Astrocyte (in vitro differentiated cells and primary cell): ENCODE measurements at regions not wholly inside any gene's neighbourhood (a gene's known extent, or its start where the extent isn't known, plus 50 kb on each side); places are given as distances from the start of the nearest gene placed in this dataset.

Experiments
- DNase-seq: peaks from one replicate; pipeline ENCODE4 v3.0.0-alpha.2; 2010; ENCODE audit warnings: low read depth
- FAIRE-seq: peaks from 2 replicates; lab custom pipeline; 2011; peaks lifted over from hg19 to GRCh38; lab: Jason Lieb, UNC
- H2AFZ ChIP-seq: 2 replicates; pipeline ENCODE4 v1.6.0; 2012; ENCODE audit warnings: low read depth, low read length, inconsistent platforms
- H3K27ac ChIP-seq: 2 replicates; pipeline ENCODE4 v1.5.1; 2011; ENCODE audit warnings: low read depth, low read length, inconsistent platforms
- H3K27me3 ChIP-seq: 2 replicates; pipeline ENCODE4 v1.6.0; 2011; ENCODE audit warnings: low read length, inconsistent platforms; ENCODE audit not compliant: insufficient read depth
- H3K36me3 ChIP-seq: 2 replicates; pipeline ENCODE4 v1.5.1; 2011; ENCODE audit warnings: low read length, inconsistent platforms; ENCODE audit not compliant: insufficient read depth
- H3K4me1 ChIP-seq: 2 replicates; pipeline ENCODE4 v1.5.1; 2011; ENCODE audit warnings: low read length, inconsistent platforms; ENCODE audit not compliant: insufficient read depth
- H3K4me2 ChIP-seq: 2 replicates; pipeline ENCODE4 v1.6.0; 2012; ENCODE audit warnings: low read length, inconsistent platforms
- H3K4me3 ChIP-seq: 2 replicates; pipeline ENCODE4 v1.5.1; 2011; ENCODE audit warnings: low read depth, mild to moderate bottlenecking, low read length, inconsistent platforms; ENCODE audit not compliant: insufficient read depth
- H3K79me2 ChIP-seq: 2 replicates; pipeline ENCODE4 v1.6.0; 2012; ENCODE audit warnings: mild to moderate bottlenecking, low read length, inconsistent platforms; ENCODE audit not compliant: insufficient read depth
- H3K9ac ChIP-seq: 2 replicates; pipeline ENCODE4 v1.6.0; 2012; ENCODE audit warnings: mild to moderate bottlenecking, low read length, inconsistent platforms
- H3K9me3 ChIP-seq: 2 replicates; pipeline ENCODE4 v1.5.1; 2012; ENCODE audit warnings: low read depth, mild to moderate bottlenecking, low read length, inconsistent platforms; ENCODE audit not compliant: insufficient read depth
- H4K20me1 ChIP-seq: 2 replicates; pipeline ENCODE4 v1.6.0; 2012; ENCODE audit warnings: low read length, inconsistent platforms; ENCODE audit not compliant: insufficient read depth
- H3K27ac Mint-ChIP-seq: one replicate; pipeline ENCODE4 v1.8.0; 2021; ENCODE audit warnings: mild to moderate bottlenecking, mixed read lengths; ENCODE audit not compliant: unreplicated experiment
- H3K27me3 Mint-ChIP-seq: one replicate; pipeline ENCODE4 v1.8.0; 2021; ENCODE audit warnings: low read depth, mixed read lengths; ENCODE audit not compliant: unreplicated experiment
- H3K36me3 Mint-ChIP-seq: one replicate; pipeline ENCODE4 v1.8.0; 2021; ENCODE audit warnings: low read depth, mixed read lengths; ENCODE audit not compliant: unreplicated experiment
- H3K4me1 Mint-ChIP-seq: one replicate; pipeline ENCODE4 v1.8.0; 2021; ENCODE audit warnings: low read depth, mixed read lengths; ENCODE audit not compliant: unreplicated experiment
- H3K4me3 Mint-ChIP-seq: one replicate; pipeline ENCODE4 v1.8.0; 2021; ENCODE audit warnings: mild to moderate bottlenecking, moderate library complexity, mixed read lengths; ENCODE audit not compliant: unreplicated experiment
- H3K9me3 Mint-ChIP-seq: one replicate; pipeline ENCODE4 v1.8.0; 2021; ENCODE audit warnings: mild to moderate bottlenecking, mixed read lengths; ENCODE audit not compliant: unreplicated experiment
- CTCF ChIP-seq: IDR thresholded peaks from 2 replicates; pipeline ENCODE4 v1.5.1; 2011; ENCODE audit warnings: low read depth, mild to moderate bottlenecking, inconsistent platforms, low read length, moderate library complexity; ENCODE audit not compliant: insufficient read depth
- EZH2 ChIP-seq: IDR thresholded peaks from 2 replicates; pipeline ENCODE4 v1.6.1; 2012; ENCODE audit warnings: mild to moderate bottlenecking, low read length, inconsistent platforms; ENCODE audit not compliant: insufficient read depth

- no peaks in the 10 kb centered on the region for H3K36me3 ChIP-seq
- no peak overlapping the region for H3K4me3 ChIP-seq
- H3K79me2 ChIP-seq, result no peaks in the 10 kb centered on the region
- H2AFZ ChIP-seq, result no peak overlapping the region
- H3K4me2 ChIP-seq, result no peak overlapping the region
- no peak overlapping the region for H3K27ac Mint-ChIP-seq
- H3K4me1 ChIP-seq, result no peaks in the 10 kb centered on the region
- H3K27me3 Mint-ChIP-seq, result peaks cover 50% of the 10 kb centered on the region
- DNase-seq, result no peak
- H3K4me3 Mint-ChIP-seq, result no peak overlapping the region
- TF ChIP-seq CTCF (no peak), EZH2 (no peak)
- H3K9me3 ChIP-seq, result no peaks in the 10 kb centered on the region
- no peak overlapping the region for H3K27ac ChIP-seq
- no peaks in the 10 kb centered on the region for H3K36me3 Mint-ChIP-seq
- no peaks in the 10 kb centered on the region for H4K20me1 ChIP-seq
- peaks cover 2% of the 10 kb centered on the region for H3K9me3 Mint-ChIP-seq
- no peak overlapping the region for H3K9ac ChIP-seq
- peaks cover 5% of the 10 kb centered on the region for H3K27me3 ChIP-seq
- no peak for FAIRE-seq
- H3K4me1 Mint-ChIP-seq, result no peaks in the 10 kb centered on the region
These were observed 75.5 kb upstream of the SLCO4A1 start for GRCh38 chr20:62566771-62567170.

GRCh38 chr20:62567246-62568044 lies 74.9 kb upstream of the SLCO4A1 start:
- Histone ChIP-seq H3K79me2 (no peaks in the 10 kb centered on the region), H3K27me3 (peaks cover 5% of the 10 kb centered on the region), H3K36me3 (no peaks in the 10 kb centered on the region), H3K27ac (no peak overlapping the region), H3K4me3 (no peak overlapping the region), H4K20me1 (no peaks in the 10 kb centered on the region), H3K4me2 (no peak overlapping the region), H3K4me1 (no peaks in the 10 kb centered on the region), H3K9ac (no peak overlapping the region), H3K9me3 (no peaks in the 10 kb centered on the region), H2AFZ (no peak overlapping the region)
- Mint-ChIP-seq H3K27me3 (peaks cover 48% of the 10 kb centered on the region), H3K36me3 (no peaks in the 10 kb centered on the region), H3K4me1 (no peaks in the 10 kb centered on the region), H3K4me3 (no peak overlapping the region), H3K9me3 (peaks cover 2% of the 10 kb centered on the region), H3K27ac (no peak overlapping the region)
- TF ChIP-seq CTCF, result no peak
- no peak for TF ChIP-seq EZH2
- no peak for FAIRE-seq
- DNase-seq, result no peak

- Mint-ChIP-seq H3K9me3 (peaks cover 2% of the 10 kb centered on the region), H3K4me1 (no peaks in the 10 kb centered on the region), H3K27ac (no peak overlapping the region), H3K27me3 (peaks cover 48% of the 10 kb centered on the region), H3K4me3 (no peak overlapping the region), H3K36me3 (no peaks in the 10 kb centered on the region)
- no peaks in the 10 kb centered on the region for H3K36me3 ChIP-seq
- H3K4me2 ChIP-seq, result no peak overlapping the region
- no peaks in the 10 kb centered on the region for H3K79me2 ChIP-seq
- no peaks in the 10 kb centered on the region for H3K9me3 ChIP-seq
- TF ChIP-seq EZH2, result no peak
- no peak for TF ChIP-seq CTCF
- no peak overlapping the region for H2AFZ ChIP-seq
- H3K4me3 ChIP-seq, result no peak overlapping the region
- DNase-seq (no peak), FAIRE-seq (no peak)
- no peaks in the 10 kb centered on the region for H3K4me1 ChIP-seq
- H4K20me1 ChIP-seq, result no peaks in the 10 kb centered on the region
- H3K27ac ChIP-seq, result no peak overlapping the region
- no peak overlapping the region for H3K9ac ChIP-seq
- H3K27me3 ChIP-seq, result peaks cover 3% of the 10 kb centered on the region
These were observed 74.3 kb upstream of the SLCO4A1 start for GRCh38 chr20:62568045-62568389.
